HepG2 (cell line): ENCODE measurements at regions not wholly inside any gene's neighbourhood (a gene's known extent, or its start where the extent isn't known, plus 50 kb on each side); places are given as distances from the start of the nearest gene placed in this dataset.

Experiments
- ATAC-seq: fragments of 200-7000 bp; cut with Tn5 transposase; 3 replicates; pipeline ENCODE4 v1.9.1; 2020; ENCODE audit warnings: mild to moderate bottlenecking, moderate library complexity
- BruUV-seq: library from RNA; stranded (reverse); fragments of 400-500 nt; replicated peaks from 2 replicates; lab custom pipeline; 2021; lab: Mats Ljungman, UMichigan
- CTCF ChIA-PET: fragments of 300-600 bp; formaldehyde crosslinking; extraction: SDS; loops from one replicate; lab custom pipeline; 2021; ENCODE audit warnings: low total read pairs, inconsistent platforms, low intra/inter-chr PET ratio; lab: Yijun Ruan, JAX
- POLR2A ChIA-PET: fragments of 350-600 bp; sonication (Branson Sonifier 250); formaldehyde crosslinking; loops from one replicate; lab custom pipeline; 2020; ENCODE audit warnings: antibody characterized with exemption, inconsistent platforms; lab: Yijun Ruan, JAX
- DNase-seq: peaks from one replicate; pipeline ENCODE4 v3.0.0-alpha.2; 2015; ENCODE audit warnings: low spot score
- FAIRE-seq: peaks from 3 replicates; lab custom pipeline; 2011; peaks lifted over from hg19 to GRCh38; lab: Jason Lieb, UNC
- H2AFZ ChIP-seq: one replicate; pipeline ENCODE4 v1.6.1; 2011; ENCODE audit warnings: low read length, inconsistent platforms
- H3K27ac ChIP-seq: fragments of 300-600 bp; 3 replicates; pipeline ENCODE4 v1.8.0; 2011; ENCODE audit warnings: mixed run types, mild to moderate bottlenecking, mixed read lengths, low read length, inconsistent platforms; ENCODE audit not compliant: insufficient read depth; ENCODE audit errors: extremely low read length
- H3K27me3 ChIP-seq, 2 experiments: fragments of 200-600 bp in 1 of 2; 2 replicates in 1 of 2; 3 replicates in 1 of 2; pipeline versions ENCODE4 v1.6.0 to v1.8.0; 2011; ENCODE audit warnings: low read length in 2 of 2, mild to moderate bottlenecking in 2 of 2, moderate library complexity in 2 of 2, inconsistent platforms in 1 of 2; ENCODE audit not compliant: insufficient read depth in 2 of 2, control insufficient read depth in 1 of 2
- H3K36me3 ChIP-seq, 2 experiments: fragments of 200-600 bp in 1 of 2; replicated peaks in 1 of 2; 2 replicates in 1 of 2; 3 replicates in 1 of 2; pipeline versions ENCODE4 v1.5.1 to v1.8.0; 2011; ENCODE audit warnings: low read length in 2 of 2, inconsistent platforms in 1 of 2; ENCODE audit not compliant: insufficient read depth in 2 of 2, control insufficient read depth in 1 of 2
- H3K4me1 ChIP-seq: 2 replicates; pipeline ENCODE4 v1.5.1; 2012; ENCODE audit warnings: low read length, inconsistent platforms; ENCODE audit not compliant: insufficient read depth
- H3K4me2 ChIP-seq: 2 replicates; pipeline ENCODE4 v1.6.0; 2011; ENCODE audit warnings: low read depth, low read length, inconsistent platforms
- H3K4me3 ChIP-seq, 3 experiments: fragments of 200-600 bp in 1 of 3; sonication (generic), shearing (Covaris generic) in 1 of 3; replicated peaks in 1 of 3; 2 replicates each; pipeline ENCODE4 v1.5.1; 2011 to 2016; ENCODE audit warnings: low read length in 3 of 3, inconsistent platforms in 2 of 3, low read depth in 2 of 3, mild to moderate bottlenecking in 2 of 3, control low read depth in 1 of 3, mixed read lengths in 1 of 3; ENCODE audit not compliant: insufficient read depth in 1 of 3
- H3K79me2 ChIP-seq: one replicate; pipeline ENCODE4 v1.6.1; 2011; ENCODE audit warnings: low read length, inconsistent platforms; ENCODE audit not compliant: insufficient read depth
- H3K9ac ChIP-seq: 2 replicates; pipeline ENCODE4 v1.6.0; 2011; ENCODE audit warnings: mild to moderate bottlenecking, low read depth, low read length, inconsistent platforms; ENCODE audit not compliant: insufficient read depth
- H3K9me3 ChIP-seq: 2 replicates; pipeline ENCODE4 v1.5.1; 2012; ENCODE audit warnings: mild to moderate bottlenecking, low read length
- H4K20me1 ChIP-seq: 2 replicates; pipeline ENCODE4 v1.6.0; 2011; ENCODE audit warnings: inconsistent platforms, mild to moderate bottlenecking, low read length, moderate library complexity; ENCODE audit not compliant: insufficient read depth
- ARNTL ChIP-seq: sonication (generic); formaldehyde crosslinking; IDR thresholded peaks from 2 replicates; pipeline ENCODE4 v1.4.0; 2020; ENCODE audit warnings: mild to moderate bottlenecking, missing genetic modification reagents
- HOXA3 ChIP-seq: sonication (generic); formaldehyde crosslinking; IDR thresholded peaks from 2 replicates; pipeline ENCODE4 v1.5.0; 2020; ENCODE audit warnings: missing genetic modification reagents
- KLF15 ChIP-seq: sonication (generic); formaldehyde crosslinking; IDR thresholded peaks from 2 replicates; pipeline ENCODE4 v1.8.1; 2023; ENCODE audit warnings: borderline replicate concordance, mild to moderate bottlenecking, inconsistent platforms, missing genetic modification reagents, mixed read lengths
- TOE1 ChIP-seq: sonication (generic); formaldehyde crosslinking; IDR thresholded peaks from 2 replicates; pipeline ENCODE4 v1.4.0; 2020; ENCODE audit warnings: mild to moderate bottlenecking, missing genetic modification reagents
- ZNF264 ChIP-seq: sonication (generic); formaldehyde crosslinking; IDR thresholded peaks from 2 replicates; pipeline ENCODE4 v1.4.0; 2020; ENCODE audit warnings: missing genetic modification reagents
- ZNF546 ChIP-seq: sonication (generic); formaldehyde crosslinking; conservative IDR thresholded peaks from 2 replicates; pipeline ENCODE4 v1.8.1; 2023; ENCODE audit warnings: mild to moderate bottlenecking, missing genetic modification reagents
- ZSCAN12 ChIP-seq: sonication (generic); formaldehyde crosslinking; IDR thresholded peaks from 2 replicates; pipeline ENCODE4 v1.9.0; 2021; ENCODE audit warnings: mild to moderate bottlenecking, missing genetic modification reagents
- WGBS: methylation state at CpG from one replicate; pipeline ENCODE4 v1.1.6; 2017; ENCODE audit warnings: low lambda C conversion rate; 5-methylcytosine and 5-hydroxymethylcytosine counted together
- in situ Hi-C: cut with HindIII; loops from 2 replicates; pipeline ENCODE4 v1.10.0; 2017; ENCODE audit warnings: low pct_unique_long_range_greater_than_20kb; ENCODE audit not compliant: extremely low pct_ligation_motif_present
- intact Hi-C: fragments of 100-400 bp; cut with micrococcal nuclease; formaldehyde crosslinking; loops from one replicate; pipeline ENCODE4 v1.10.0; 2022; ENCODE audit not compliant: unreplicated experiment
- TF ChIP-seq, protein P1 (sequence below): sonication (generic); formaldehyde crosslinking; IDR thresholded peaks from 2 replicates; pipeline ENCODE4 v1.4.0; 2020; ENCODE audit warnings: missing genetic modification reagents
- TF ChIP-seq, protein P2 (sequence below): fragments of 450-650 bp; IDR thresholded peaks from 2 replicates; pipeline ENCODE4 v1.6.1; 2017
- TF ChIP-seq, protein P3 (sequence below): IDR thresholded peaks from 2 replicates; pipeline ENCODE4 v1.6.1; 2016; ENCODE audit warnings: low read depth, missing genetic modification reagents, missing compliant biosample characterization

DNA sequence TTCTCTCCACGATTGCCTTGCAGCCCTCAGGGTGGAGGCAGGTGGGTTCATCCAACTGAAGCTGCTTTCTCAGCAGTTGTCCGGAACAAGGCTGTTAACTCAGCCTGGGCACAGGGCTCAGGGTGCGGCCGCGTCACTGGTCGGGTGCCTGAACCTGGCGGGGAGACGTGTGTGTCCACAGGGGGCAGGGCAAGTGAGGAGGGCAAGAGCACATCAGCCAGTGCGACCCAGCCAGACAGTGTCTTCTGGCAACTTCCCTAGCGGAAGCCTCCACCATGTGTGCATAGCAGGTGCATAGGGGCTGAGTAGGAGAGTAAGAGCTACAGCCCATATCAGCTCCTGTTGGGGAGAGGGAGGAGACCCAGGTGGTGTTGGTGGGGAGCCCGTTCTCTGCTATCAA is 150.4 kb upstream of the THRB start:
- BruUV-seq, result no TSS peak
- no peaks in the 10 kb centered on the region for H3K79me2 ChIP-seq
- no peak overlapping the region for H3K27ac ChIP-seq
- 59% methylated on average over 8 of the region's 11 CpGs for WGBS
- in situ Hi-C loops, result loop anchor here (25.0 kb wide), 1 partner anchor 383 kb away; no protein-coding TSS in a partner anchor
- H3K9ac ChIP-seq, result no peak overlapping the region
- H3K4me1 ChIP-seq, result no peaks in the 10 kb centered on the region
- DNase-seq (no peak), FAIRE-seq (no peak), ATAC-seq (no peak; the same call in 2 of the 3 replicates)
- TF ChIP-seq ARNTL (CRISPR knock-in tag), result no peak
- TF ChIP-seq, protein P1, sequence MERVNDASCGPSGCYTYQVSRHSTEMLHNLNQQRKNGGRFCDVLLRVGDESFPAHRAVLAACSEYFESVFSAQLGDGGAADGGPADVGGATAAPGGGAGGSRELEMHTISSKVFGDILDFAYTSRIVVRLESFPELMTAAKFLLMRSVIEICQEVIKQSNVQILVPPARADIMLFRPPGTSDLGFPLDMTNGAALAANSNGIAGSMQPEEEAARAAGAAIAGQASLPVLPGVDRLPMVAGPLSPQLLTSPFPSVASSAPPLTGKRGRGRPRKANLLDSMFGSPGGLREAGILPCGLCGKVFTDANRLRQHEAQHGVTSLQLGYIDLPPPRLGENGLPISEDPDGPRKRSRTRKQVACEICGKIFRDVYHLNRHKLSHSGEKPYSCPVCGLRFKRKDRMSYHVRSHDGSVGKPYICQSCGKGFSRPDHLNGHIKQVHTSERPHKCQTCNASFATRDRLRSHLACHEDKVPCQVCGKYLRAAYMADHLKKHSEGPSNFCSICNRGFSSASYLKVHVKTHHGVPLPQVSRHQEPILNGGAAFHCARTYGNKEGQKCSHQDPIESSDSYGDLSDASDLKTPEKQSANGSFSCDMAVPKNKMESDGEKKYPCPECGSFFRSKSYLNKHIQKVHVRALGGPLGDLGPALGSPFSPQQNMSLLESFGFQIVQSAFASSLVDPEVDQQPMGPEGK (CRISPR knock-in tag), result no peak
- TF ChIP-seq TOE1 (CRISPR knock-in tag), result no peak
- TF ChIP-seq, protein P2, sequence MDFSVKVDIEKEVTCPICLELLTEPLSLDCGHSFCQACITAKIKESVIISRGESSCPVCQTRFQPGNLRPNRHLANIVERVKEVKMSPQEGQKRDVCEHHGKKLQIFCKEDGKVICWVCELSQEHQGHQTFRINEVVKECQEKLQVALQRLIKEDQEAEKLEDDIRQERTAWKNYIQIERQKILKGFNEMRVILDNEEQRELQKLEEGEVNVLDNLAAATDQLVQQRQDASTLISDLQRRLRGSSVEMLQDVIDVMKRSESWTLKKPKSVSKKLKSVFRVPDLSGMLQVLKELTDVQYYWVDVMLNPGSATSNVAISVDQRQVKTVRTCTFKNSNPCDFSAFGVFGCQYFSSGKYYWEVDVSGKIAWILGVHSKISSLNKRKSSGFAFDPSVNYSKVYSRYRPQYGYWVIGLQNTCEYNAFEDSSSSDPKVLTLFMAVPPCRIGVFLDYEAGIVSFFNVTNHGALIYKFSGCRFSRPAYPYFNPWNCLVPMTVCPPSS, result no peak
- TF ChIP-seq ZSCAN12 (CRISPR knock-in tag), result no peak
- no peaks in the 10 kb centered on the region for H4K20me1 ChIP-seq
- intact Hi-C loops, result loop anchor here (10.0 kb wide), 1 partner anchor 120 kb away; no protein-coding TSS in a partner anchor
- no peaks in the 10 kb centered on the region for H3K9me3 ChIP-seq
- no peak overlapping the region for H2AFZ ChIP-seq
- ChIA-PET POLR2A (no interaction called here), CTCF (no interaction called here)
- no peaks in the 10 kb centered on the region for H3K36me3 ChIP-seq
- H3K27me3 ChIP-seq, result no peaks in the 10 kb centered on the region
- H3K4me3 ChIP-seq, result no peak overlapping the region
- no peak overlapping the region for H3K4me2 ChIP-seq

DNA sequence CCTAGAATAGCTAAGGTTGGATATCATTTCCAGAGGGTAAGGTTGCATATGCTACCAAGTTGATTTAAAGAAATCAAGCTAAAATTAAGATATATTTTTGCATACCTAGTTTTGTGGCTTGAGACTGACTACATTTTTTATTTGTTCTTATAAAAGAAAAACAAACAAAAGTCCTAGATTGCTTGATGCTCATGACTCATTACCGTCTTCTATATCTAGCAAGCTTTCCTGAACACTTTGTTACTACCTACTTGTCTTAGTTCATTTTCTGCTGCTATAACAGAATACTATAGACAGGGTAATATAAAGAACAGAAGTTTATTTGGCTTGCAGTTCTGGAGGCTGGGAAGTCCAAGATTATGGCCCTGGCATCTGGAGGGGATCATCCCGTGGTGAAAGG is 152.1 kb upstream of the THRB start:
- no peaks in the 10 kb centered on the region for H3K27me3 ChIP-seq
- DNase-seq (no peak), FAIRE-seq (no peak), ATAC-seq (no peak)
- H3K4me3 ChIP-seq, result no peak overlapping the region
- no TSS peak for BruUV-seq
- WGBS, result 2% methylated on average over 2 of the region's 2 CpGs
- H3K36me3 ChIP-seq, result no peaks in the 10 kb centered on the region
- no peak overlapping the region for H3K4me2 ChIP-seq
- H3K79me2 ChIP-seq, result no peaks in the 10 kb centered on the region
- H3K9ac ChIP-seq, result no peak overlapping the region
- H3K27ac ChIP-seq, result no peak overlapping the region
- POLR2A ChIA-PET, result no interaction called here
- intact Hi-C loops (loop anchor here (10.0 kb wide), 1 partner anchor 122 kb away; no protein-coding TSS in a partner anchor), in situ Hi-C loops (loop anchor here (25.0 kb wide), 1 partner anchor 384 kb away; no protein-coding TSS in a partner anchor)
- H3K4me1 ChIP-seq, result no peaks in the 10 kb centered on the region
- H3K9me3 ChIP-seq, result no peaks in the 10 kb centered on the region
- no peaks in the 10 kb centered on the region for H4K20me1 ChIP-seq
- H2AFZ ChIP-seq, result no peak overlapping the region
- CTCF ChIA-PET, result no interaction called here
- no peak for TF ChIP-seq KLF15 (CRISPR knock-in tag)
- TF ChIP-seq HOXA3 (CRISPR knock-in tag), result no peak
- TF ChIP-seq ZNF264 (CRISPR knock-in tag), result no peak
- TF ChIP-seq, protein P3, sequence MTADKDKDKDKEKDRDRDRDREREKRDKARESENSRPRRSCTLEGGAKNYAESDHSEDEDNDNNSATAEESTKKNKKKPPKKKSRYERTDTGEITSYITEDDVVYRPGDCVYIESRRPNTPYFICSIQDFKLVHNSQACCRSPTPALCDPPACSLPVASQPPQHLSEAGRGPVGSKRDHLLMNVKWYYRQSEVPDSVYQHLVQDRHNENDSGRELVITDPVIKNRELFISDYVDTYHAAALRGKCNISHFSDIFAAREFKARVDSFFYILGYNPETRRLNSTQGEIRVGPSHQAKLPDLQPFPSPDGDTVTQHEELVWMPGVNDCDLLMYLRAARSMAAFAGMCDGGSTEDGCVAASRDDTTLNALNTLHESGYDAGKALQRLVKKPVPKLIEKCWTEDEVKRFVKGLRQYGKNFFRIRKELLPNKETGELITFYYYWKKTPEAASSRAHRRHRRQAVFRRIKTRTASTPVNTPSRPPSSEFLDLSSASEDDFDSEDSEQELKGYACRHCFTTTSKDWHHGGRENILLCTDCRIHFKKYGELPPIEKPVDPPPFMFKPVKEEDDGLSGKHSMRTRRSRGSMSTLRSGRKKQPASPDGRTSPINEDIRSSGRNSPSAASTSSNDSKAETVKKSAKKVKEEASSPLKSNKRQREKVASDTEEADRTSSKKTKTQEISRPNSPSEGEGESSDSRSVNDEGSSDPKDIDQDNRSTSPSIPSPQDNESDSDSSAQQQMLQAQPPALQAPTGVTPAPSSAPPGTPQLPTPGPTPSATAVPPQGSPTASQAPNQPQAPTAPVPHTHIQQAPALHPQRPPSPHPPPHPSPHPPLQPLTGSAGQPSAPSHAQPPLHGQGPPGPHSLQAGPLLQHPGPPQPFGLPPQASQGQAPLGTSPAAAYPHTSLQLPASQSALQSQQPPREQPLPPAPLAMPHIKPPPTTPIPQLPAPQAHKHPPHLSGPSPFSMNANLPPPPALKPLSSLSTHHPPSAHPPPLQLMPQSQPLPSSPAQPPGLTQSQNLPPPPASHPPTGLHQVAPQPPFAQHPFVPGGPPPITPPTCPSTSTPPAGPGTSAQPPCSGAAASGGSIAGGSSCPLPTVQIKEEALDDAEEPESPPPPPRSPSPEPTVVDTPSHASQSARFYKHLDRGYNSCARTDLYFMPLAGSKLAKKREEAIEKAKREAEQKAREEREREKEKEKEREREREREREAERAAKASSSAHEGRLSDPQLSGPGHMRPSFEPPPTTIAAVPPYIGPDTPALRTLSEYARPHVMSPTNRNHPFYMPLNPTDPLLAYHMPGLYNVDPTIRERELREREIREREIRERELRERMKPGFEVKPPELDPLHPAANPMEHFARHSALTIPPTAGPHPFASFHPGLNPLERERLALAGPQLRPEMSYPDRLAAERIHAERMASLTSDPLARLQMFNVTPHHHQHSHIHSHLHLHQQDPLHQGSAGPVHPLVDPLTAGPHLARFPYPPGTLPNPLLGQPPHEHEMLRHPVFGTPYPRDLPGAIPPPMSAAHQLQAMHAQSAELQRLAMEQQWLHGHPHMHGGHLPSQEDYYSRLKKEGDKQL (CRISPR knock-in tag), result no peak
- TF ChIP-seq ZNF546 (CRISPR knock-in tag), result no peak
